ENCODE measurements at regions not wholly inside any gene's neighbourhood (a gene's known extent, or its start where the extent isn't known, plus 50 kb on each side); places are given as distances from the start of the nearest gene placed in this dataset.
A peak's percentile ranks its signal among the peaks of the same experiment; 100 is the strongest.

- peaks cover 53% of the 10 kb centered on the region for H3K4me1 ChIP-seq
- TF ChIP-seq, protein P1, sequence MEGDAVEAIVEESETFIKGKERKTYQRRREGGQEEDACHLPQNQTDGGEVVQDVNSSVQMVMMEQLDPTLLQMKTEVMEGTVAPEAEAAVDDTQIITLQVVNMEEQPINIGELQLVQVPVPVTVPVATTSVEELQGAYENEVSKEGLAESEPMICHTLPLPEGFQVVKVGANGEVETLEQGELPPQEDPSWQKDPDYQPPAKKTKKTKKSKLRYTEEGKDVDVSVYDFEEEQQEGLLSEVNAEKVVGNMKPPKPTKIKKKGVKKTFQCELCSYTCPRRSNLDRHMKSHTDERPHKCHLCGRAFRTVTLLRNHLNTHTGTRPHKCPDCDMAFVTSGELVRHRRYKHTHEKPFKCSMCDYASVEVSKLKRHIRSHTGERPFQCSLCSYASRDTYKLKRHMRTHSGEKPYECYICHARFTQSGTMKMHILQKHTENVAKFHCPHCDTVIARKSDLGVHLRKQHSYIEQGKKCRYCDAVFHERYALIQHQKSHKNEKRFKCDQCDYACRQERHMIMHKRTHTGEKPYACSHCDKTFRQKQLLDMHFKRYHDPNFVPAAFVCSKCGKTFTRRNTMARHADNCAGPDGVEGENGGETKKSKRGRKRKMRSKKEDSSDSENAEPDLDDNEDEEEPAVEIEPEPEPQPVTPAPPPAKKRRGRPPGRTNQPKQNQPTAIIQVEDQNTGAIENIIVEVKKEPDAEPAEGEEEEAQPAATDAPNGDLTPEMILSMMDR (IDR thresholded peaks at IDR 0.05) = no peak
- TF ChIP-seq POLR2A (IDR thresholded peaks at IDR 0.05) = no peak
- TF ChIP-seq POLR2AphosphoS5 (IDR thresholded peaks at IDR 0.05; ENCODE audit: insufficient read depth in 1 of 2, low read depth in 1 of 2) = peak in 1 of 2 donors; percentile 18
- no peaks in the 10 kb centered on the region for H3K27me3 ChIP-seq
- H3K9me3 ChIP-seq = no peaks in the 10 kb centered on the region
- intact Hi-C loops (cut with DNase I) = loop anchor here (5.0 kb wide), 1 partner anchor 67 kb away; no protein-coding TSS in a partner anchor
- H3K36me3 ChIP-seq = no peaks in the 10 kb centered on the region
- peak overlapping the region; percentile 58 for H3K27ac ChIP-seq
- H3K4me3 ChIP-seq = no peak overlapping the region
- no peak for DNase-seq (ENCODE audit: extremely low spot score in 2 of 2)
These were observed 78.7 kb downstream of the CEBPB start for GRCh38 chr20:50269091-50270033.

DNA sequence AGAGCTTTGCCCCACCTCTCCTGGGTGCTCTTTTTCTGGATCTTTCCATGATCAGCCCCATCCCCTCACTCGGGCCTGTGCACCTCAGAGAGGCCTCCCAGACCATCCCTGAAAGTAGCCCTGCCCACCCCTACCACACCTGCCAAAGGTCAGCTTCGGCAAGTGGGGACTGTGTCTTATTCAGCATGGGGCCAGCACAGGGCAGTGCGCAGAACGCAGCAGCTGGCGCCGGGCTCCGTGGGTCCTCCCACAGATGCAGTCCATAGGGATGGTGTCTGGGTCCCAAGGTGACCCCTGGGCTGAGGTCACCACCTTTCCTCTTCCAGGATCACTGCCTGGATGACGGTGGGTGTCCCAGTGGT, 79.4 kb downstream of the CEBPB start:
- Histone ChIP-seq H3K27ac (peak overlapping the region; percentile 58), H3K4me3 (no peak overlapping the region), H3K36me3 (no peaks in the 10 kb centered on the region), H3K9me3 (no peaks in the 10 kb centered on the region), H3K27me3 (no peaks in the 10 kb centered on the region), H3K4me1 (peaks cover 53% of the 10 kb centered on the region)
- no peak for DNase-seq (ENCODE audit: extremely low spot score in 2 of 2)
- TF ChIP-seq POLR2A (IDR thresholded peaks at IDR 0.05) (no peak), POLR2AphosphoS5 (IDR thresholded peaks at IDR 0.05; ENCODE audit: insufficient read depth in 1 of 2, low read depth in 1 of 2) (no peak)
- TF ChIP-seq, protein P1 (IDR thresholded peaks at IDR 0.05) = no peak
- intact Hi-C loops (cut with DNase I) = no loop called here

GRCh38 chr20:50270569-50270968, 79.9 kb downstream of the CEBPB start:
- DNase-seq (ENCODE audit: extremely low spot score in 2 of 2) = no peak
- intact Hi-C loops (cut with DNase I) = no loop called here

GRCh38 chr20:50271176-50271575, 80.5 kb downstream of the CEBPB start:
- intact Hi-C loops (cut with DNase I) = no loop called here
- DNase-seq (ENCODE audit: extremely low spot score in 2 of 2) = no peak
- Histone ChIP-seq H3K9me3 (no peaks in the 10 kb centered on the region), H3K4me3 (no peak overlapping the region), H3K27me3 (no peaks in the 10 kb centered on the region), H3K27ac (peak overlapping the region; percentile 86), H3K36me3 (no peaks in the 10 kb centered on the region), H3K4me1 (peaks cover 47% of the 10 kb centered on the region)
- TF ChIP-seq POLR2AphosphoS5 (IDR thresholded peaks at IDR 0.05; ENCODE audit: insufficient read depth in 1 of 2, low read depth in 1 of 2) (no peak), POLR2A (IDR thresholded peaks at IDR 0.05) (no peak)
- TF ChIP-seq, protein P1 (IDR thresholded peaks at IDR 0.05) = no peak

More at GRCh38 chr20:50270569-50270968, 79.9 kb downstream of the CEBPB start:
- Histone ChIP-seq H3K27ac (peak overlapping the region; percentile 86), H3K36me3 (no peaks in the 10 kb centered on the region), H3K4me1 (peaks cover 53% of the 10 kb centered on the region), H3K27me3 (no peaks in the 10 kb centered on the region), H3K9me3 (no peaks in the 10 kb centered on the region), H3K4me3 (no peak overlapping the region)
- TF ChIP-seq, protein P1 (IDR thresholded peaks at IDR 0.05) = no peak
- peak in 1 of 2 donors; percentile 25 for TF ChIP-seq POLR2AphosphoS5 (IDR thresholded peaks at IDR 0.05; ENCODE audit: insufficient read depth in 1 of 2, low read depth in 1 of 2)

- intact Hi-C loops (cut with DNase I) = no loop called here
- no peaks in the 10 kb centered on the region for H3K36me3 ChIP-seq
- H3K27me3 ChIP-seq = no peaks in the 10 kb centered on the region
- no peaks in the 10 kb centered on the region for H3K9me3 ChIP-seq
- TF ChIP-seq POLR2A (IDR thresholded peaks at IDR 0.05) (no peak), POLR2AphosphoS5 (IDR thresholded peaks at IDR 0.05; ENCODE audit: insufficient read depth in 1 of 2, low read depth in 1 of 2) (no peak)
- TF ChIP-seq, protein P1 (IDR thresholded peaks at IDR 0.05) = no peak
- no peak overlapping the region for H3K4me3 ChIP-seq
- H3K27ac ChIP-seq = peak overlapping the region; percentile 86
- no peak for DNase-seq (ENCODE audit: extremely low spot score in 2 of 2)
- peaks cover 42% of the 10 kb centered on the region for H3K4me1 ChIP-seq
These were observed 81.0 kb downstream of the CEBPB start for GRCh38 chr20:50271612-50272011.
